Lower leg skin (tissue), 3 donors: ENCODE measurements at regions not wholly inside any gene's neighbourhood (a gene's known extent, or its start where the extent isn't known, plus 50 kb on each side); places are given as distances from the start of the nearest gene placed in this dataset.

Experiments
- POLR2A ChIP-seq, 2 donors: fragments of 450-650 bp; IDR thresholded peaks; one replicate each; pipeline ENCODE4 v1.6.1; 2016 to 2017; ENCODE audit warnings: antibody characterized with exemption in 2 of 2, mild to moderate bottlenecking in 1 of 2, moderate library complexity in 1 of 2
- TF ChIP-seq, protein P1 (sequence below), 3 donors: fragments of 450-650 bp; IDR thresholded peaks; one replicate each; pipeline ENCODE4 v1.5.1; 2016; ENCODE audit warnings: antibody characterized with exemption in 3 of 3, mild to moderate bottlenecking in 3 of 3, moderate library complexity in 2 of 3

DNA sequence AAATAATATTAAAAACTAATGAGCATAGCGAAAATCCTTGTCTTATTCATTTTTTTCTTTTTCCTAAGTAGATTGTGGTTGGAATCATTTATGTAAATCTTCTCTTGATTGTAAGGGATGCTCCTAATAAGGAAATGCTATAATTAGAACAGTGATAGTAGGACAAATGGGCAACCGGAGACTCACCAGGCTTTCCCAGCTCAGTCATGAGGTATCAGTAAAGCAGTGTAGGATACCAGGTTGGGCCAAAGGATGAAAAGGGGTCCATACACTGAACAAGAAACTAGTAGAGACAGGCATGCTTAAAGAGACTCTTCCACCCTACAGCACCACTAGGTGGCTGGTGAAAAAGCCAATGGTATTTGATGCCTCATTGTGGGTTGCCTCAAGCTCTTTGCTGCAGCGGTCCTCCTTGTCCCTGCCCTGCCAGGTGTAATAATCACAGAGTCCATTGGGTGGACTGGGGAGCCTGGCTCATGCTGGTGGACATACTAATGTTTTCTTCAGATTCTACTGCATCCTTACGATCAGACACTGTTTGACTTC lies 71.4 kb upstream of the FAM98A start:
- TF ChIP-seq, protein P1, sequence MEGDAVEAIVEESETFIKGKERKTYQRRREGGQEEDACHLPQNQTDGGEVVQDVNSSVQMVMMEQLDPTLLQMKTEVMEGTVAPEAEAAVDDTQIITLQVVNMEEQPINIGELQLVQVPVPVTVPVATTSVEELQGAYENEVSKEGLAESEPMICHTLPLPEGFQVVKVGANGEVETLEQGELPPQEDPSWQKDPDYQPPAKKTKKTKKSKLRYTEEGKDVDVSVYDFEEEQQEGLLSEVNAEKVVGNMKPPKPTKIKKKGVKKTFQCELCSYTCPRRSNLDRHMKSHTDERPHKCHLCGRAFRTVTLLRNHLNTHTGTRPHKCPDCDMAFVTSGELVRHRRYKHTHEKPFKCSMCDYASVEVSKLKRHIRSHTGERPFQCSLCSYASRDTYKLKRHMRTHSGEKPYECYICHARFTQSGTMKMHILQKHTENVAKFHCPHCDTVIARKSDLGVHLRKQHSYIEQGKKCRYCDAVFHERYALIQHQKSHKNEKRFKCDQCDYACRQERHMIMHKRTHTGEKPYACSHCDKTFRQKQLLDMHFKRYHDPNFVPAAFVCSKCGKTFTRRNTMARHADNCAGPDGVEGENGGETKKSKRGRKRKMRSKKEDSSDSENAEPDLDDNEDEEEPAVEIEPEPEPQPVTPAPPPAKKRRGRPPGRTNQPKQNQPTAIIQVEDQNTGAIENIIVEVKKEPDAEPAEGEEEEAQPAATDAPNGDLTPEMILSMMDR (IDR thresholded peaks at IDR 0.05): no peak
- no peak for TF ChIP-seq POLR2A (IDR thresholded peaks at IDR 0.05)
